LoVo (cell line): ENCODE measurements at regions not wholly inside any gene's neighbourhood (a gene's known extent, or its start where the extent isn't known, plus 50 kb on each side); places are given as distances from the start of the nearest gene placed in this dataset.
"Not testable (repeated sequence)": the region's sequence is repeated elsewhere in the genome, so short reads cannot be mapped to it uniquely, and the experiment has no call there.

ENCODE experiments used
- DNase-seq: peaks from one replicate; pipeline ENCODE4 v3.0.0-alpha.2; 2016; ENCODE audit warnings: low spot score

DNA sequence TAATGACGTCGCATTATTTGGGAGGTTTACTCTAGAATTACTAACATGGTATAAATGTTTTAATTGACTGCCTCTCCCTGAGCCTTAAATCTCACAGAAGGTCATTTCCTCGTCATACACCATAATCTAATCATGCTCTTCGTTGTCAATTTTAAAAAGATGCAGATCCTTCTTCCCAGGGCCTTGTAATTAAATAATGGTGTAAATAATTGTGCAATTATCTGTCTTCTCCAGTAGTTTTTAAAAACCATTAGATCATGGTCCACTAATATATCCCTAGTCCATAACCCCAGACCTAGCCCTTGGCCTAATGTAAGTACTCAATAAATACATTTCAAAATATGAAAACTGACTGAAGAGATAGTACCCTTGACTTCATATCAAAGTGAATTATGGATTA, 181.5 kb upstream of the GNAI1 start:
- no peak for DNase-seq

DNA sequence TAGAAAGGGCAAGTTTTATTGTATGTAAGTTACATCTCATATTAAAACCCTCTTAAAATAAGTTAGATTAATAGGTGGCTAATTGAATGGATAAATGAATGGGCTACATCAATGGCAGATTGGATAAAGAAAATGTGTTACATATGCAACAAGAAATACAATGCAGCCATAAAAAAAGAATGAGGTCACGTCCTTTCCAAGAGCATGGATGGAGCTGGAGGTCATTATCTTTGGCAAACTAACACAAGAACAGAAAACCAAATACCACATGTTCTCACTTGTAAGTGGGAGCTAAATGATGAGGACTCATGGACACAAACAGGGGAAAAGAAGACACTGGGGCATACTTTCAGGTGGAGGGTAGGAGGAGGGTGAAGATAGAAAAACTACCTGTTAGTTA, 182.2 kb upstream of the GNAI1 start:
- no peak for DNase-seq

DNA sequence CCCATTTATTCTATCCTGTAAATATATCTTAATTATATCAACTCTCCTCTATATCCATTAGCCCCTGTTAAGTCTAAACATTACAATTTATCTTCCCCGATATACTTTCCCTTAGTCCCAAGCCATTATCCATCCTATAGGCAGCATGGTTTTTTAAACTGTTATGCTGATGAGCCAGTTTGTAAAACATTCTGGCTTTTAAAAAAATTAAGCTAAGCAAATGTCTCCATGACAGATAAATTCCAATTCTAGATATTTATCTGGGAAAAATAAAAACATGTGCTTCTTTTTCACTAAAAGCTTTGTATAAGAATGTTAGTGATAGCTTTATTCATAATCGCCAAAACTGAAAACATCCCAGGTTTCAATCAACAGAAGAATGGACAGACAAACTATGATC, 183.2 kb upstream of the GNAI1 start:
- no peak for DNase-seq

DNA sequence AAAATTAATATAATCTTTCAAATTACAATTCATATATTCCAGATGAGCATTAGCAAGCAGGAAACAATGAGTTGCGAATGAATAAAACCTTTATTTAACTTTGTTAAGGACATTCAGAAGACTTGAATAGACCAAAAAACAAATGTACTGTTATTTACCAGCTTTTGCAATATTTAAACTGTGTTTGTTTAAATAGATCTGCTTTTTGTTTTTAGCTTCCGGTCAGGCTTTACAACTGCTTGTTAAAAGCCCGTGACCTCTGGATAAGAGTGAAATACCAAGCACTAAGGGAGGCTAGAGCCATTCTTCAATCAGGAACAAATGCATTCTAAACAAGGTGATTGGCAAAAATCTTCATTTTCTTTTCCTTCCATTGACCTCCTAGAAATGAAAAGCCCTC, 184.9 kb upstream of the GNAI1 start:
- DNase-seq = no peak

DNA sequence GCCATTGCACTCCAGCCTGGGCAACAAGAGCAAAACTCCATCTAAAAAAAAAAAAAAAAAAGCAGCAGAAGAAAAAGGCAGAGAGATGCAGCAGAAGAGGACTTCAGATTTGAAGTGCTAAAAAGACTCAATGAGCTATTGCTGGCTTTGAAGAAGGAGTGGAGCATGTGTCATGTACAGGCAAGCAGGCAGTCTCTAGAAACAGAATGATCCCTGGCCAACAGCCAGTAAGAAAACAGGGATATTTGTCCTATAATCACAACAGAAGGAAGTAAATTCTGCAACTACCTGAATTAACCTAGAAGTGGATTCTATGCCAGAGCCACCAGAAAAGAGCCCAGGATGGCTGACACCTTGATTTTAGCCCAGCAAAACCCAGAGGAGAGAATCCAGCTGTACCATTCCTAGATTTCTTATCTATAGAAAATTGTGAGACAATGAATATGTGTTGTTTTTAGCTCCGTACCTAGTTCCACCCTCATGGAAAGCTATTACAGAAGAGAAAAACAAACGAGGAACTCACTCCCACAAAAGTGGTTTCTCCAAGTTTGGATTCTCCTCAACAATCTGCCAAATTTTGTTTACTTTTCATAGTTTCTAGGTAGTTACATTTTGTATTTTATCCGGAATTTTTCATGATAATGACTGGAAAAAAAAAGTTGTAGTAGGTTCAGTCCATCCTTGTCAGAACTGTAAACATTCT, 198.2 kb upstream of the GNAI1 start:
- DNase-seq = no peak

DNA sequence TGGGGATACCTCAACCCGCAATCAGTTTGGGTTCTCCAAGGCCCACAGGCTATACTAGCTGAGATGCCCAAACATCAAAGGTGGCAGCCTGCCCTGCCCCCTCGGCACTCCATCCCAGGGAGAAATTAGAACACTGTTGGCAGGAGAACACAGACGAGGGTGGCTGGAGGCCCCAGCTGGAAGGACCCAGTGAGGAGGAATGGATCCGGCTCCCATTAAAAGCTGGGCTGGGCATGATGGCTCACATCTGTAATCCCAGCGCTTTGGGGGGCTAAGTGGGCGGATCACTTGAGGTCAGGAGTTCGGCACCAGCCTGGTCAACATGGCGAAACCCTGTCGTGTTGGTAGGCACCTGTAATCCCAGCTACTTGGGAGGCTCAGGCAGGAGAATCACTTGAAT, 199.9 kb upstream of the GNAI1 start:
- no peak for DNase-seq

DNA sequence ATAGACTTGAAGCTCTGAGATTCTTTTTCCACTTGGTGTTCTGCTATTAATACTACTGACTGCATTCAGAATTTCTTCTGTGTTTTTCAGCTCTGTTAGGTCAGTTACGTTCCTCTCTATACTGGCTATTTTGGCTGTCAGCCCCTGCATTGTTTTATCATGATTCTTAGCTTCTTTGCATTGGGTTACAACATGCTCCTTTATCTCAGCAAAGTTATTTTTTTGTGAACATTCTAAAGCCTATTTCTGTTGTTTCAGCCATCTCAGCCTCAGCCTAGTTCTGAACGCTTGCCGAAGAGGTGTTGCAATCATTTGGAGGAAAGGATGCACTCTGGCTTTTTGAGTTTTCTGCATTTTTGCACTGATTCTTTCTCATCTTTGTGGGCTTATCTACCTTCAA, 201.5 kb upstream of the GNAI1 start:
- no peak for DNase-seq

DNA sequence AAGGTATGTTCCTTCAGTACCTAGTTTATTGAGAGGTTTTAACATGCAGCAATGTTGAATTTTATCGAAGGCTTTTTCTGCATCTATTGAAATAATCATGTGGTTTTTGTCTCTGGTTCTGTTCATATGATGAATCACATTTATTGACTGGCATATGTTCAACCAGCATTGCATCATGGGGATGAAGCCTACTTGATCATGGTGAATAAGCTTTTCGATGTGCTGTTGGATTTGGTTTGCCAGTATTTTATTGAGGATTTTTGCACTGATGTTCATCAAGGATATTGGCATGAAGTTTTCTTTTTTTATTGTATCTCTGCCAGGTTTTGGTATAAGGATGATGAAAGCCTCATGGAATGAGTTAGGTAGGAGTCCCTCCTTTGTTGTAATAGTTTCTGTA, 204.0 kb upstream of the GNAI1 start:
- no peak for DNase-seq

DNA sequence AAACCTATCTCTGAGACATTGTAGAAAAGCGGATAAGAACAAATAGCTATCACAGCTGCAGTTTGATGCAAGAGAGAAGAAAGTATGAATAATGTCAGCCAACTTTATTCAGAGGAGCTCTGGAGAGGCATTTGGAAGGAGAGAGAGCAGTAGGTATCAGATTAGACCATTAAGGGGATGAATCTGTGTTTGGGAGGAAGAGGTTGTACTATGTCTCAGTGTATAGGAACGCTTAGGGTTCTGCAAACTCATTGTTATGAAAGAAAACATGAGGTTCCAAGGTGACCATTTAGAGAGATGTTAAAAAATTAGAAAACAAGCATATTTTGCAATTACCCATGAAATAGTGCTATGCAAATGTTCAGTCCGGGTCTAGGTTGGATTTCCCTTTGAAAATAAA, 207.5 kb upstream of the GNAI1 start:
- DNase-seq = no peak

DNA sequence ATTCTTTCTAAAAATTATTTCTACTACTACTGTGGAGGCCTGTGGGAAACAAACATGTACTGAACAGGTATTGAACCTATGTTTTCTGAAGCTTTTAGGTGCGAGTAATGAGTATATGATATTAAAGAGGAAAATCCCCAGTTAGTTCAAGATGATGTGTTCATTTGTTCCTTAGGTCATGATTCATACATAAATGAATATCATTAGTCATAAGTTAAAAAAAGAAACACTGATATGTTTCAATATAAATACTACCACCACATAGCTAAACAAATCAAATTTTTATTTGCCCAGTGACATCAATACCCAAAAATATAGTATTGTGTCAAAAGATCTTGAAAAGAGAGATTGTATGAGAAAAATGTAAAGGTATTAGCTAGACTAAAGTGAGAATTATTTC, 210.7 kb upstream of the GNAI1 start:
- no peak for DNase-seq

DNA sequence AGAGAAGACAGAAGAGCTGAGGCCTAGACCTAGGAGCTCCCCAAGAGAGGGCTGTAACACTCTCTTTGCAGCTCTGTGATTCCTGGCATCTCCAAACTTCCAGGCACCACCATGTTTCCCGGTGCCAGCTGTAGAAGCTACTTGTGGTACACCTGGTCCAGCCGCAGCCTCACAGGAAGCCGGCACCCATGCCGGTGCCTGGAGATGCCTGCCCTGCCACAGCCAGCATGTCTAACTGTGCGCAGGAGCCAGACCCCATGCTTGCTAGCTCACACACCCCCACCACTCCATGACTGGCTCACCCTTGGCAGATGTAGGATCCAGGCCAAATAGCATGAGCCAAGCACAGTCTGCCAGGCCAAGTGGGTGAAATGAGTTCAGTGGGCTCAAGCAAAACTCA, 211.7 kb upstream of the GNAI1 start:
- no peak for DNase-seq

DNA sequence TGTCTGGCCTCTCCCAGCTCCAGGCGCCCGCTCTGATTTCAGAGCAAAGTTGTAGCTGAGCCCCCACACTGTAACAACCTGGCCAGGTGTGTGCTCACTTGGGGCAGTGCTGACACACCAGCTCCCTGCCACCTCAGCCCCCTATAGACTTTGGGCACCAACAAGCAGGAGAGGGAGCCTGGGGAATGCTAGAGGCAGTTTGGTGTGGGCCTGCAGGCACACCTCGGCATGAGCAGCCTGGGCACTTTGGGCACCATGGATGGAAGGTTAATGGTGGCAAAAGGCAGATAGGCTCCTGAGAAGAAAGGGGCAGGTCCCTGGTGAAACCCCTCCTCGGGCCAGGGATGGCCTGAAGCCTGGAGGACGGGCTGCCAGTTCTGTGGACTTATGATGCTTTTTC, 212.7 kb upstream of the GNAI1 start:
- no peak for DNase-seq

DNA sequence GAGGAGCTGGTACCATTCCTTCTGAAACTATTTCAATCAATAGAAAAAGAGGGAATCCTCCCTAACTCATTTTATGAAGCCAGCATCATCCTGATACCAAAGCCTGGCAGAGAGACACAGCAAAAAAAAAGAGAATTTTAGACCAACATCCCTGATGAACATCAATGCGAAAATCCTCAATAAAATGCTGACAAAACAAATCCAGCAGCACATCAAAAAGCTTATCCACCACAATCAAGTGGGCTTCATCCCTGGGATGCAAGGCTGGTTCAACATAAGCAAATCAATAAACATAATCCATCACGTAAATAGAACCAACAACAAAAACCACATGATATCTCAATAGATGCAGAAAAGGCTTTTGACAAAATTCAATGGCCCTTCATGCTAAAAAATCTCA, 216.0 kb upstream of the GNAI1 start:
- not testable (repeated sequence) for DNase-seq

DNA sequence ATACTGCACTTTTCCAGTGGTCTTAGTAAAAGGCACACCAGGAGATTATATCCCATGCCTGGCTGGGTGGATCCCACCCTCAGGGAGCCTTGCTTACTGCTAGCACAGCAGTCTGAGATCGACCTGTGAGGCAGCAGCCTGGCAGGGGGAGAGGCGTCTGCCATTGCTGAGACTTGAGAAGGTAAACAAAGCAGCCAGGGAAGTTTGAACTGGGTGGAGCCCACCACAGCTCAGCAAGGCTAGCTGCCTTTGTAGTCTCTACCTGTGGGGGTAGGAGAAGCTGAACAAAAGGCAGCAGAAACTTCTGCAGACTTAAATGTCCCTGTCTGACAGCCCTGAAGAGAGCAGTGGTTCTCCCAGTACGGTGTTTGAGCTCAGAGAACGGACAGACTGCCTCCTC, 219.3 kb upstream of the GNAI1 start:
- DNase-seq = not testable (repeated sequence)

DNA sequence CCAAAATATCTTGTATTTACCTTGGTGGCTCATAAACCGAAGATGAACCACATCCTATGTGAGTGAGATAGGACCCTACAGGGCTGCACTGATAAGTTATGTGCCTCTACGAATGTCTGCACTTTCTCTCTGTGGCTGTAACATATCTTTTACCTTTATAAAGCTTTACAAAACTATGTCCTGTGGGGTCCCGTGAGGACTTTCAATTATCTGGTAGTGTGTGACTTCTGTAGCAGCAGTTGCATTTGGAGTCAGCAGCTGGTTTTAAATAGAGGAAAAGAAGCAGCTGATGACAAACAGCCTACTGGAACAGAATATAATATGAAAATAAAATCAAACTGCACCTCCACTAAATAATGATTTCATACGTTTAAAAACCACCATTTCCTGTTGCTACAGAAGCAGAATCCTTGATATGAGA, 222.4 kb upstream of the GNAI1 start:
- DNase-seq = no peak

DNA sequence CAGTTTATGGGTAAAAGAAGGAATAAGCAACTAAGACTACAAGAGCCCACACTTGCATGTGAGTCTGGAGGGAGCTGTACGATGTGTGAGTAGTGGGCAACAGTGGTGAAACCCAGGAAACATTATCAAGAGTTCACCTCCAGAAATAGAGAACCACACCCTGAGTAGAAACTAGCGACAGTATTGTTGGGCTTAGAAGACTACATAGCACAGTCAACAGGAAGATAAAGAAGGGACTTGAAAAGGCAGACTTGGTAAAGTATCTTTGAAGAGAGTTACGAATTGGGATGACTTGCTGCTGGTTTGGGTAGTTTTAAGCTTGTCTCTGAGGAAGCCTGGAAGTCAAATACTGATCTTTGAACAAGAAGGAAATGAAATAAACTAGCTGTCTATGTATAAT, 223.2 kb upstream of the GNAI1 start:
- no peak for DNase-seq

DNA sequence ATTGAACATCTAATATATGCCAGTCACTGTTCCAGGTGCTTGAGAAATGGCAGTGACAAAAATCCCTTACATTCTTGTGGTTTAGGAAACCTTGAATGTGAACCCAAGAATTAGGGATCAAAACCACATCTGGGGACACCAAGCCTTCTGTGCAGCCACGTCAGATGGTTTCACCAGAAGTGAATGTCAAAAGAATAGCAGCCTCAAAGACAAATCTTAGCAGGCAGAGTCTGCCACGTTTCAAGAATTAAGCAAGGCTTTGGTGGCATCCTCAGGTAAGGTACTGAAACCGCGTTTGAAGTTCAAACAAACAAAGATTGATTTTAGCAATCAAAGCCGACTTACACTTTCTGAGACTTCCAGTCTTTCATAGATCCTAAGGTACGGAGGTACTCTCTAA, 225.5 kb upstream of the GNAI1 start:
- DNase-seq = no peak

DNA sequence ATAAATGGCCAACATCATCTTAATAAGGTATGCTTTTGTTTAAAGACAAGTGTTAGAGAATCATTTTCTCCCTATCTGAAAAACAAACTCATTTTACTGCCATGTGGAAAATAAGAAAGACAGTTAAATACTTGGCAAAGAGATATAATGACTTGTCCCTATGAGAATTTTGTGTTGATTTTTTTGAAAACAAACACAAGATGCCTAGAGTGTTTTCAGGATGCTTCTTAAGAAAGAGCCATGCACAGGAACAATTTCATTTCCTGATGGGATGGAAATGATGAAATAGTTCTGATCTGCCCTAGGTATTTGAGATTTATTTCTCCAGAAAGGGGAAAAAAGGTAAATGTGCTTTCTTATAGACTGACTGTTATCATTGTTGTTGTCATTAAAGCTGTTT, 237.5 kb upstream of the GNAI1 start:
- no peak for DNase-seq

DNA sequence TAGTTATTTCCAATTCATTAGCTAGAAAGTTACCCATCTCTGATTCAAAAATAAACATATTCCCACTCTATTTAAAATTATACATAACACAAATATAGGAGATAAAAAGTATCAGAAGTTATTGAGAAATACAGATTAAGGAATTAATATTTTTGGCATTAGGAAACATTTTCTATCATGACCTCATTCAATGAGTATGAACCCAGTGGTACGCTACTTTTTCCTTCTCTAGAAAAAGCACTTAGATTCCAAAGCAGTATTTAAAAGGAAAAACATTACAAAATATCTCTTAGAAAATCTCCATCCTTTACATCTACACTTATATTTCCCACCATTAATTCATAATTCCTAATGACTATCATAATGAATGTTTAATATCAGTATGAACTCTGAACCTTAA, 240.6 kb upstream of the GNAI1 start:
- DNase-seq = no peak

DNA sequence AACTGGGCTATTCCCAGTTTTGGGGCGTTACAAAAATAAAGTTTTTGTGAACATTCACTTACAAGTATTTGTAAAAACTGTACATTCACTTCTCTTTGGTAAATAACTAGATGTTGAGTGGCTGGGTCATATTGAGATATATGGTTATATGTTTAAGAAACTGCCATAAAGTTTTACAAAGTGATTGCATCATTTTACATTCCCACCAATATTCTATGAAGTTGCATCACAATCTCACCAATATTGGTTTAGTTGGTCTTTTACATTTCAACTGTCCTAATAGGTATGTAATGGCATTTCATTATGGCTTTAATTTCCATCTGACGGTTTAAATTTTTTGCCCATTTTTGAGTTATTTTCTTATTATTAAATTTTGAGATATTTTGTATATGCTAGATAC, 251.7 kb upstream of the GNAI1 start:
- DNase-seq = no peak

DNA sequence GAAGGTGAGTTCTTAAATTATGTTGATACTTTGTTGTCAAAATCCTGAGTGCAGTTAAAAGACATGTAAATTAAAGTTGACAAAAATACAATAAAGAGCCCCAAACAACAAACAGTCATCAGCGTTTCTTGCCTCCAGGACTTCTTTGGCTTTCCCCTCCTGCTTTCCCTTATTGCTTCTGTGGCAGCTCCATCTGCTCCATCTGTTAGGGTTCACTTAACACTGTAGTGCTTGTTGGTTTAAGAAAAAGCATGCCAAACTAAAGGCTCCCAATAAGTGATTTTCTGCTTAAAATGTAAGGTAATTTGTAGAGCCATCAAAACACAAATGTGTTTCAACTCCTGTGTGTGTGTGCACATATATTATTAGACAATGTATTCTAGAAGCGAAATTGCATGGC, 254.3 kb upstream of the GNAI1 start:
- no peak for DNase-seq

DNA sequence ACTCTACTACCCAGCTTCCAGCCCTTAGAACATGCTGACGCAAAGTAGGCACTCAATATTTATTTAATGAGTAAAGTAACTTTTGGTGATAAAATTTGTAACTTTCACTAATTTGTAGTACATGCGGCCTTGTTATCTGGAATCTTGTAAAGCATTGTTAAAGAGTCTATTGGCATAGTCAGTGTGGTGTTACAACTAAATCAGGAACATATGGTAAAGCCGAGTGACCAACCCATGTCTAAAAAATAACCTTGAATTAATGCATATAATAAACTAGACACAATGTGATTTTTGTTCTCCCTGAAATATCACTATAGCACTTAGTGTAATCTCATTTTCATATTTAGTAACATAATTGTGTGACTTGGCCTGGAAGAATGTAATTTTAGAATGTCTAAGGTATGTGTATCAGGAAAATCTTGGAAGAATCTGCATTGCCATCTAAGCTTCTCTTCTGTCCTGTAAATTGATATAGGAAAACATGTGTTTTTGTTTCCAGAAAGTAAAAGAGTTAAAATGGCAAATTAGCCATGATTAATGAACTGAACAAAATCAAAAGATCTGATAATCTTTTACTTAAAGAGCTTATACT, 256.7 kb upstream of the GNAI1 start:
- DNase-seq = no peak

DNA sequence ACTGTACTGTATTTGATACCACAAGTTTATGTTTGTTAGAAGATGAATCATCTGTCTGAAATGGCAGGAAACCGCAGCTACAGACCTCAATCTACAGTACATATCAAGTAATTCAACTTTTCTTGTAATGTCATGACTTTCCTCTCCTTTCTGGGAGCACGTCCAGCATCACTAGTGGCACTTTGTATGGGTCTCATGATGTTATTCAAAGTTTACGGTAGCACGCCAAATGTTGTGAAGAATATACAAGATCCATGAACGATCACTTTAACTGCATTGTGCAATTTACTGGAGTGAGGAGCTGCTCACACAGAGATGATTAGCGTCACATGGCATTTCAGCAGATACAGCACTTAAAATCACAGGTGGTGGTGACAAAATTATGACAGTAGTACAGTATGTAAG, 257.8 kb upstream of the GNAI1 start:
- no peak for DNase-seq

DNA sequence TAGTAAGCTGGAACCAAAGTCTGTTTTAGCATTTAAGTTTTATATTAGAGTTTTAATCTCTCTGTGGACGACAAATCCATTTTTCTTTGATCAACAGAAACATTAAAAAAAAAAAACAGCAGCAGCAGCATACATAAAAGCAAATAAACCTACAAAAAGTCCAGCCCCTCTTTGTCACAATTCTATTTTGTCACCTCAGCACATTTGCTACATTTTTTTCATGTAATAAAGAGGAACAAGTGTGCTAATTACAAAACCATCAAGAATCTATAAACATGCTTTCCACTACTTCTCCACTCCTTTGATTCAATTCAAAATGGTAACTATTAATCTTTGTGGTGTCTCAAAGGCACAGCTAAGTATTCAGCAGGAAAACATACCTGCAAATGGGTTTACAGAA, 259.8 kb upstream of the GNAI1 start:
- DNase-seq = no peak
